ENCODE measurements at regions not wholly inside any gene's neighbourhood (a gene's known extent, or its start where the extent isn't known, plus 50 kb on each side); places are given as distances from the start of the nearest gene placed in this dataset.
A peak's percentile ranks its signal among the peaks of the same experiment; 100 is the strongest.

DNA sequence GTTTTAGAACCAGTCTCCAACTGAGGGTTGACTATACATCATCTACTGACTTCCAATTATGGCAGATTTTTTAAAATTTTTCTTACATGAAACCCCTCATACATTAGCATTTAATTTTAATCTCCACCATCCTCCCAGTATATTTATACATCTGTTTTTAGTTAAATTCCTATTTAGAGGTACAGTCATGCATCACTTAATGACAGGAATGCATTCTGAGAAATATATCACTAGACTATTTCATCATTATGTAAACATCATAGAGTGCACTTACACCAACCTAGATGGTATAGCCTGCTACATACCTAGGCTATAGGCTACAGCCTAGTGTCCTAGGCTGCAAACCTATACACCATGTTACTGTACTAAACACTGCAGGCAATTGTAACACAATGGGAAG, 316.7 kb upstream of the MARCKS start:
- no peak for DNase-seq

DNA sequence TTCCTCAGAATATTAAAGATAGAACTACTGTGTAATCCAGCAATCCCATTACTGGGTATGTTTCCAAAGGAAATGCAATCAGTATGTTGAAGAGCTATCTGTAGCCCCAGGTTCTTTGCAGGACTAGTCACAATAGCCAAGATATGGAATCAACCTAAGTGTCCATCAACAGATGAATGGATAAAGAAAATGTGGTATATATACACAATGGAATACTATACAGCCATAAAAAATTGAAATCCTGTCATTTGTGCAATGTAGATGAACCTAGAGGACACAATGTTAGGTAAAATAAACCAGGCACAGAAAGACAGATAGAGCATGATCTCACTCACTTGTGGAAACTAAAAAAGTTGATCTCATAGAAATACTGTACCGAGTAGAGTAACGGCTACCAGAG, 306.0 kb upstream of the MARCKS start:
- no peak for DNase-seq

DNA sequence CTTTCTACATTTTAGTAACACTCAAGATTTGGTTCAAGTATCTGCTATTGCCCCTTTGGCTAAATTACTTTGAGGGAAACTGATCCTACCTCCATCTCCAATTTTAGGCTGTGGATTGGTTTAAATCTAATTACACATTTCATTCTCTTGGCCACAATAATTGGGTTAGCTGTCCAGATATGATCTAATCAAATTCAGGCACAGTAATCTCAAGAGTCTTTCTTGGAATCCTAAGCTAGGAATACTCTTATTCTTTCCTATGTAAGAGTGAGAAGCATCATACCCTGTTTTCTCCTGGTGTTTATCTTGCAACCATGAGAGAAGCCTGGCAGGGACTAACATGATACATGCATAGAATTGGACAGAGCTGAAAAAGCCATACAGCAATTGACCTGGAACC, 300.4 kb upstream of the MARCKS start:
- no peak for DNase-seq

DNA sequence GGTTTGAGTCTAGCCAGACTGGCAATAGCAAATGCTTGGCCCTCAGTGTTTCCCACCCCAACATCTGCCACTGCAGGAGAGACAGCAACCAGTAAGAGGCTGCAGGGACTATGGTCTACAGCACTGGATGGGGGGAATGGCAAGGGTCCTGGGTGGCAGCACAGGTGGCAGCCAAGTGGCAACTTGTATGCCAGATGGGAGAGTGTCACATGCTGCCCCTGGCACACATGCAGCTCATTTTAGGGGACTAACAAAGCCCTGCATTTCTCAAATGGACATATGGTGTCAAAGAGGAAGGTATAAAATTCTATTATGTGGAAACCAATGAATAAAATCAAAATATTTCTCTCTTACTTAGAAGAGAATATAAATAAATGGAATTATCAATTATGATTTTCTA, 298.7 kb upstream of the MARCKS start:
- DNase-seq = no peak

DNA sequence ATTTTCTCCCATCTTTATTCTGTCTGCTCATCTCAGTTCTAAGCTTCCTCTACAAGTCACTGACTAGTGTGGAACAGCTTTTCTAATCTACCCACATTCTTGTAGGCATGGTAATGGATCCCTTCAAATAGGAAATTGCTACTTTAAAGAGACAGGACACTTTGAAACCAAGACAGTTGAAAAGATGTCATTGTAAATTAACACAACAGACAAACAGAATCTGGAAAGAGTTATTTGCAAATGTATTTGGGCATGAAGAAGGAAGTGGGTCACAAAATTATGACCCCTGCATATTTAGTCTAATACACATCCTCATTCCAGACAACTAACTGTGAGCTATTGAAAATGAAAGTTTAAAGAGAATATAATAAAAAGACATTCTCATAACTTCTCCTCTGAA, 298.2 kb upstream of the MARCKS start:
- DNase-seq = no peak

DNA sequence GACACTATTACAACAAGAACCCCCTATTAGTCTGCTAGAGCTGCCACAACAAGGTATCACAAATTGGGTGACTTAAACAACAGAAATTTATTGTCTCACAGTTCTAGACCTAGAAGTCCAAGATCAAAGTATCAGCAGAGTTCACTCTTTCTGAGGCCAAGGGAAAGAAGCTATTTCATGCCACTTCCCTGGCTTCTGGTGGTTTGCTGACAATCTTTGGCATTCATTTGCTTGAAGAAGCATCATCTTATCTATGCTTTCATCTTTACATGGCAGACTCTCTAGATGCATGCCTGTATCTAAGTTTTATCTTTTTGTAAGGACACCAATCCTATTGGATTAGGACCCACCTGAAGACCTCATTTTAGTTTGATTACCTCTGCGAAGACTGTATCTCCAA, 296.8 kb upstream of the MARCKS start:
- DNase-seq = no peak

DNA sequence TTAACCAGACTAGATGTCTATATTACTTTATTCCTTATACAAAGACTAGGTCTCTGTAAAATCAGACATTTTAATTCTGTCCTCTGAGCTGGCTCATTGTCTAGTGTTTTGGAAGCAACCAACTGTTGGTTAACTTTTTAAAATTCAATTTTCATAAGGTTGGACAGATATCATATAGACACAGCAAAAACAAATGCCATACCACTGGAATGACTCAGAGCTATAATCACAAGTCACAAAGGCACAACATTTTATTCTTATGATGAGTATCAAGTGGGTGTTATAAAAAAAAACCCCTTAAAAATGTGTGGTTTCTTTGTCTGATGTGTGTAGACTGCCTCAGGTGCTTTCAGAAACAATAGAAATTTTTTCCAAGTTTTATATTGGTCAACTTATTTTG, 296.2 kb upstream of the MARCKS start:
- no peak for DNase-seq

DNA sequence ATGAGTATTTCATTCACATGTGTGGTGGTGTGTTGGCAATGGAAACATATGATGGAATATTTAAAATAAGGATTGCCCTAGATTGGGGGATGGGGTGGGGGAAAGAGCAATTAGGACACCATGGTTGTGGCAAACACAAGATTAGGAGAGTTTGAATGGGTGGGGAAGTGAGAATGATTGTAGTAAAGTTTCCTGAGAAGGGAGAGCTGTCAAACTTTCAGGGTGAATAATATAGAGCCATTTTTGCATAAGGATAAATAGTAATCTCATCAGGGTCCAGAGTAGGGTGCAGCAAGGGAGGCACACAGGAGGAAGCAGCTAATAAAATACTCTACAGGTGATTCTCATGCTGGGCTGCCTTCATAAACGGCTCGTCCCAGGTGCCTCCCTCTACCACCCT, 294.9 kb upstream of the MARCKS start:
- no peak for DNase-seq

DNA sequence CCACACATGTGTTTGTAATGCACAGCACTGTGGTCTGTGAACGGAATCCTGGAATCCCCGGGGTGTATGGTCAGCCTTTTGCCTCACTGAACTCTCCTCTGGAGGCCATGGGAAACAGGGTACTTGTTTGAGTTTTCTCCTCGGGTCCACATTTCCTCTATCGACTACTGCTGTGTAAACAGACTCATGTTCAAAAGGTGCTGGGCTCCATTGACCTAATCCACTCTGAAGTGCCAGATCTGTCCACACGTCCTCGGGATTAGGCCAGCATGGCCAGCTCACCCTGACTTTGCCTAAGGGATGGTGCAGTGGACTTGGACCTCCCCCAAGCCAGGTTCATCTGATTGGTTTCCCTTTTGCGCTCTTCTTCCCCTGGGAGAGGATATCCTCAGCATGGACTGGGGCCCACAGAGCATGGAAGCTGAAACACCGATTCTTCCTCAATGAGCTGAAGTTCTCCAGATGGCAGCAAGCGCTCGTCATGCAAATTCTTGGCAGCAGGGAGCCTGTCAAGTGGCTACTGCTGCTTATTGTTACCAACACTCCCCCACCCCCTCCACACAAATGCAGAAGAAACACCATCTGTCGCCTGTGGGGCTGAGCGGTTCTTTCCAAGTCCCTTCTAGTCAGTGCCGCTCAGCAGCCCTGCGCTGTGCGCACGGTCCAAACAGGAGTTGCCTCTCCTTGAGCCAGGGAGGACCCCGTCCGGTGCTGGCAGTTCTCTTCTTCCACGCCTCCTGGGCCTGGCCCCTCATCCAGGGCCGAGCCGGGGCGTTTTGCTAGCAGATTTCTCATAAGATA, 292.6 kb upstream of the MARCKS start:
- peak; percentile 87 for DNase-seq

DNA sequence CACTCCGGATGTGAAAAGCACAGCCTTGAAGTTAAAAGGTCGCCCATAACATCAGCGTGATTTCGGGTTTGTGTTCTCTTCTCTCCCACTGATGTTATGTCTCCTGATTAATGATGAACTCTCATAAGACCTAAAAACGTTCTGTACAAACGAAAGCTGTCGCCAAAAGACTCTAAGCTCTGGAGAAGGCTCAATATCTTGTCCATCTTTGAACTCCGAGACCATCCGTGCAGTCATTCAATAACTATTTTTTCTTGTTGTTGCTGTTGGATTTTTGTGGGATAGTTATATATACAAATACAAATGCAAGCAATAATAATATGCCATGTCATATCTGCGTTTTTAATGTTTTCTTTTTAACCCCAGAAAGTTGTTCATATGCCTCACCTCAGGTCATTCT, 291.8 kb upstream of the MARCKS start:
- no peak for DNase-seq

DNA sequence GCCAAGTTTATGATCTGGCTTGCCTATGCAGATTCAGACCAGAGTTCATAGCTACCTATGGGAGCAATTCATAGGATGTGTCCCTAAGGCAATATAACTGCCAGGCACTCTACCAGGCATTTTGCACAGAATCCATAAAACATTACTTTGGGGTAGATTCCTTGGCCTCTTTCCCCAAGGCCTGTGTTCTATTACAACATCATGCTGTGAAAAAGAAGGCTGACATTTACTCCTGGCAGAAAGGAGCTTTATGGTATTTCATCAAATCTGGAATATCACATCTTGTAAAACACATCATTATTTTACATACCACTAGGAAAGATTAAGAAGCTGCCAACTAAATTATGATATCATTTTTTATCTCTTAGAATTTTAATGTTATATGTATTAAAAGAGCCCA, 287.0 kb upstream of the MARCKS start:
- no peak for DNase-seq

DNA sequence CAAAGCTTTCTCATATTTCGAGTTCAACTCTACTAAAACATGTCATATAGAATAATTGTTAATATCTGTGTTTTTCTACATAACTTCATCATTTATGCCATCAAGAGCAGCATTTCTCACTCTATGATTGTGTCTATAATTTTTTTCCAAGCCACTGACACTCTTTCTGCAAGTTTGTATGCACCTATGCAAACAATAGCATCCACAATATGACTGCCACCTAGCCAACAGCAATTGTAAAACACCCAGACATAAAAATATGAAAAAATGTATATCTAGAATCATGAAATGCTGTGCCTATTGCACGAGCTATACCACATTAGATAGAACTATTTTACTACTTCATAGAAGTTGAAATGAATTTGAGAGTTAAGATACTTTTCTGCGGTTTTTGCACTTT, 286.5 kb upstream of the MARCKS start:
- DNase-seq = no peak

DNA sequence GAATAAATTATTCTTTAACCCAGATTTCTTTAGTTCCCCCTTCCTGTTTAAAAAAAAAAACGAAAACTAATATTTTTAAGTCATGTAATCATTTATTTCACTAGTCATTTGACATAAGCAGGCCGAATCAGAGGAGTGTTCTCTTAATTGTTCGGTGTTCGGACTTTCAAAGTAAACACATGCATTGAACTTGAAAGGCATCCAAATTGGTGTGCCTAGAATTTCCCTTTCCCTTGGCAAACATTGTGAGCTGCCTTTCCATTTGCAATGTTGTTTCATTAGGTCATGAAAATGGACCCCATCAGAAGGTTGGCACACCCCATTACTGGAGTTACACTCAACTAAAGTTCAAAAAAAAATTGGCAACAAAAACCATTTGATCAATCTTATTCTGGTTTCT, 283.0 kb upstream of the MARCKS start:
- no peak for DNase-seq

DNA sequence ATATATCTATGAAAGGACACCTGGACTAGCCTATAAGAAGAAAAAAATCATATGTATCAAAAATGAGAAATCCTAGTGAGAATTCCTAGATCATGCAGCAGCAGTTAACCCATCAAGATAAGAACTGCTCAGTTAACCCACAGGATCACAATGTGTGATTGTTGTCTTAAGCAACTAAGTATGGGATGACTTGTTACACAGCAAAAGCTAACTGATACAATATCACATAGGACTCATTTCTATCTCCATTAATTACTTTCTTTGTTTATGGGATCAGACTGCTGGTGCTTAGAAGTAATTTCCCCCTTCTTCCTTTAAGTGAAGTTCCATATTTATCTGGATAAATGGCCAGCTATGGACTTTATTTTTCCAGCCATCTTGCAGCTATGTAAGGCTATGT, 280.8 kb upstream of the MARCKS start:
- DNase-seq = no peak

DNA sequence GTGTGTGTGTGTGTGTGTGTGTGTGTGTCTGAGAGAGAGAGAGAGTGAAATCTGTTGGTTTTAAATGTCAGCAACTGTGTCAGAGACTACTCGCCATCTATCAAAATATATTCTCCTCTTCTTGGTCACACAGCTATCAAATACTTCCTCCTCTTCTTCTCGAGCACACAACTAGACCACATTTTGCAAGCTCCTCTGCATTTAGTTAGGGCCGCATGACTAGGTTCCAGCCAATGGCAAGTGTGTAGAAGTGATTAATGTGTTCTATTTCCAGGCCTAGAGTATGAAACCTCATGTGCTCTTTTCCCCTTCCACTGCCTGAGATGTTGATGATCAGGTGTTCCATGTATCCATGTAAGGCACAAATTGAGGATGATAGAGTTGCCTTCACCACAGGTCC, 278.5 kb upstream of the MARCKS start:
- DNase-seq = no peak

DNA sequence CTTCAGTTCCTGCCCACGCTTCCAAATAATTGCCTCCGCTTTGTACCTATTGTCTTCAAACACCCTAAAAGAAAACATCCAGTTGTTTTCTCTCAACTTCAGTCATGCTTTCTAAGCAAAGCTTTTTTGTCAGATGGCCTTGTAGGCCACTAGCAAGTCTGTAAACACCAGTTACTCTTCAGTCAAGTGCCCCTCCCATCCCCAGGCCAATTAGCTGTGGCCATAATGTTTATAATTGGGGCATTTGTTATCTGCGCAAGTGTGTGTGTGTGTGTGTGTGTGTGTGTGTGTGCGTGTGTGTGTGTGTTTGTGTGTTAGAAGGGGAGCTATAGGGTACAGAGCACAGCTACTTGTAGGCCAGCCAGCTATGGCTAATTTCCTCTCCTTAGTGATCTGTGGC, 272.4 kb upstream of the MARCKS start:
- DNase-seq = no peak

DNA sequence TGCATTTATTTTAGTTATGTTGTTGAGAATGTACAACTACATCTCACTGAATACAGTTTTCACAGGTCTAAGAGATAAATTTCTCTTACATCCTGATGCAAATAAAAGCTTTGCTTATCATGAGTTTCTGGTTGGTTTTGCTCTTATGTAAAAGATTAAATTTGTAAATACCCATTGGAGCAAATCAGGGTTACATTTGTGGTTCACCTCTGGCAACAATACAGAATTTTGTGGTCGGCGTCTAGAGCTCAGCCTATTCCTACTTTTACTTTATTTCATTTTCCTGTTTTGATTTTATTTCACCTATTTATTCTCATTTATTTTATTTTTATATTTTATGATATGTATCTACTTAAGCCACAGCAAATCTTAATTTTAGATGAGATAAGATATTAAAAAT, 271.9 kb upstream of the MARCKS start:
- DNase-seq = no peak

DNA sequence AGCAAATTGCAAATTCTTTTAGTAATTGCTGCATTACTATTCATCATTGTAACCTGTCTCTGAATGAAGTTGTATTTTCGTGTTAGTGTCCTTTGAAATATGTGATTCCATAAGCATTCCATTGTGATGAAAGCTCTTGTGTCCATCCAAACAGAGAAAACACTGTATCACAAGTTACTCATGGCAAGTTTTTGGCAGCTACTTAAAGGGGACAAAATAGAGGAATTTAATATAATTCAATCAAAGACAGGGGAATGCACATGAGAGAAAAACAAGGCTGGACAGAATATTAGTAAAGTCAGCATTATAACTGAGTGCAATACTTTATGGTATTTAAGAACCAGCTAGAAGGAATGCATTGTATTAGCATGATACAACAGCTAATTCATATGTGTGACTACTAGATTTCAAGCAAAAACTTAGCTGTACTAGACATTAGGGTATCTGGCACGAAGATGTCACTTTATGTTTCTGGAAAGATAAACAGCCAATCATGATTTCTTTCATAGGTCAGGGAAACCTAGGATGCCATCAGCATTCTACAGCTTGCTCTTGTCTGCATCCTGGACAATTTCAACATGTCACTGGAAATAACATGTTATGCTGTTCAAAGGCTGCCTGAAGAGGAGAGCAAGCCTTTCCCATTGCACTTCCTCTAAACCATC, 270.6 kb upstream of the MARCKS start:
- no peak for DNase-seq

DNA sequence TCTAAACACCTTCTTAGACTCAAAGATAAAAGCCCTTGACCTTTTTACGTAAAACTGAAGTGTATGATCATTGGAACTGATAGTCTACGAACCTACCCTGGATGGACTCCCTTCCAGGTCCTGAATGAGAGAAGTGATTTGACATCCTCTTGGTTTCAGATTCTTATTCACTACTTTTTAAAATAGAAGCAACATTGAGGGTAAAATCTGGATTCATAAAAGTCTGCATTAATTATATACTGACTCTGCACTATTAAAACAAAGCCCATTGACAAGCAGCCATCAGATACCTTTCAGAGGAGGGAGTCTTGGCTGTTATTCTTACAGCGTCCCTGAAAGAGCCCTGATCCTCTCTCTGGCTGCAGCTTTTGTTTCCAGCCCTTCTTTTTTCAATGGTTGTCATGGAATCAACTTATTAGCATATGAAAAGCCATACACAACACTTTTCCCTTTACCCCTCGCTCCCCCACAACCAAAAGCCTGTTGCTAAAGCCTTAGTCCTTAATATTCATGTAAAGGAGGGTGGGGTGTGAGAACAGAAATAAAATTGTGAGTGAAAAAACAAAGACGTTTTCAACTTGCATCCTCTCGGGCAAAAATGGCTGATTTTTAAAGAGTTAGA, 270.0 kb upstream of the MARCKS start:
- no peak for DNase-seq

DNA sequence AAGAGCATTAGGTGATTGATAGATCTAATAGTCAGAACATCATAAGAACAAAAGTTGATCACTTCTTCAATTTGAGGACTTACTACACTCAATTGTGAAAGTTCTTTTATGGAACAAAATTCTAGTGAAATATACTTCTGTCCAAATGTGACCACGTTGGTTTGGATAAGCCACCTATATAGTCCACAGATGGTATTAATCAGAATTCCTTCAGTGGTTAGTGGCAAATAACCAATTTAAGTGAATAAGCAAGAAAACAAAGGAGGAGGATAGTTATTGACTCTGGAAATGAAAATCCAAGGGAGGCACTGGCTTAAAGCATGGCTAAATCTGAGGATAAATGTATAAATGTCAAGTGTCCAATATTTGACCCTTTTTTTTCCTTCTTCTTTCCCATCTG, 268.5 kb upstream of the MARCKS start:
- no peak for DNase-seq

DNA sequence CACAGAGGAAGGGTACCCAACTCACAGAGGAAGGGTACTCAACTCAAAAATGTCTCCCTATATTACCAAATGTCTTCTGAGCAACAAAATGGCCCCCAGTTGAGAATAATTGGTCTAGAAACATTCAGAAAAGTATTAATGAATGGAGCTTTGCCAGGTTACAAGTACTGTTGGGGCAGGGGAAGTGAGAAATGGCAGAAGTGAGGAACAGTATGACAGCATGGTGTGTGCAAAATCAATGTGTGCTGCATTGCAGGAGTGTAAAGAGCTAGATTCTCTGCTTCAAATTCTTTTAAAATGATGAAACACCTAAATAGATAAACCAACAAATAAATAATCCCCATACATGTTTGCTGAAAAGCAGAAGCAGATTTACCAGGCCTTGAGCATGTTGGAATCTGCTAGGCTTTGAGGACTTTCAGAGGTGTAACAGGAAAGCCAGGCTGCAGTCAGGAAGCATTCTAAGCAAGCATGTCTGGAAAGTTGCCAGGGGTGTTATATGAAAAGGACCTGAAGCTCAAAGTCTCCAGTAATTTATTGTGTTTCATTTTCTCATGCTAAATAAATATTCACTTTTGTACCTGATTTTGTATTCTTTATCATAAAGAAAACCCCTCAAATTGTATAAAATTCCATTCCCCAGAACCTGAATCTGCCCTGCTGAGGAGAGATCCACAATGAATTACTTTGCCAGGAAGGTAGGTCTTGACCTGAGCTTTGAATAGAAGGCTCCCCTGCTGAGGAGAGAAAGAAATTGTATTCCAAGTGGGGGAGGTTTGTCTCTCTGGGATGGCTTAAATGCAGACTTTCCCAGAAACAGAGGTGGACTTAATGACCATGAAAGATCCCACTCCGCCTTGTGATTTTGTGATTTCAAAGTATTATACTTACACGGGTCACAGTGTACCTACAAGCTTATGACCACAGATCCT, 265.0 kb upstream of the MARCKS start:
- DNase-seq = no peak

DNA sequence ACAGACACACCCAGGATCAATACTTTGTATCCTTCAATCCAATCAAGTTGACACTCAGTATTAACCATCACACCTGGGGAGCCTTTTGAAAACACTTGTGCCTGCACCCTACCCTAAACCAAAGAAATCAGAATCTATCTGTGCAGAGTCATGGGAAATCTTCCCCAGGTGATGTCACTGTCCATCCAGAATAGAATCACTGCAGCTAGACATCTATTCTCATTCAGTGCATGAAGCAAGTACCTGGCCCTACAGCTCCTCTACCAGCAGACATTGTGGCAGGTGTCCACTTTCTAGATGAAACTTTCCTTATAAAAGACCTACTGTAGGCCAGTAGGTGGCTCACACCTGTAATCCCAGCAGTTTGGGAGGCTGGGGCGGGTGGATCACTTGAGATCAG, 262.4 kb upstream of the MARCKS start:
- DNase-seq = no peak

DNA sequence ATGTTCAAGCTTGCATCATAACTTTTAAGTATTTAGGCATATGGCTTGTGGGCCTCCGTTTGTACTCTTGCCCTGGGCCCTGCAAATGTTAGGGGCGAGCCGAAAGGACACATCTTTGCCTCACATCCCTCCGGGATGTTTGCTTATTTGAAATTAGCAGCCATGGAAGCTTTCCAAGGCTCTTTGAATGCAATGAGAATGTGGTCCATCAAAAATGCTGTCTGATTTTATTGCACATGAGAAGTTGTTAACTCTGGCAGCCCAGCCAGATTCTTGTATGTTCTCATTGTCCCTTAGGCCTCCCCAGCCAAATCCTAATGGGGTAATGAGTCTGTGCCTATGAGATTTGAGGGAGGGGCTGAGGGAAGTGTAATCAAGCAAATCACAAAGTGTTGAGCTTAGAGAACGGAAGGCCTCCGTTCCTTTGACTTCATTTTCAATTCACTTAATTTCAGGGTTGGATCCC, 261.2 kb upstream of the MARCKS start:
- DNase-seq = peak; percentile 83
